HEK293 (cell line): ENCODE measurements at regions not wholly inside any gene's neighbourhood (a gene's known extent, or its start where the extent isn't known, plus 50 kb on each side); places are given as distances from the start of the nearest gene placed in this dataset.

ENCODE experiments used
- CTCF ChIA-PET: fragments of 350-600 bp; formaldehyde crosslinking; extraction: SDS; loops from one replicate; lab custom pipeline; 2021; ENCODE audit warnings: antibody characterized with exemption; lab: Yijun Ruan, JAX
- POLR2A ChIA-PET: fragments of 300-600 bp; formaldehyde crosslinking; extraction: SDS; loops from one replicate; lab custom pipeline; 2020; ENCODE audit warnings: antibody characterized with exemption, inconsistent platforms; lab: Yijun Ruan, JAX
- H3K27ac ChIP-seq: fragments of 200-500 bp; sonication (Bioruptor generic); 2 replicates; pipeline ENCODE4 v1.5.1; 2014; ENCODE audit warnings: low read depth, low read length, control low read depth, inconsistent platforms; ENCODE audit errors: extremely low read depth
- H3K36me3 ChIP-seq, 2 experiments: fragments of 200-500 bp in 1 of 2; sonication (Bioruptor generic) in 1 of 2; 1 replicate in 1 of 2; 2 replicates in 1 of 2; pipeline ENCODE4 v1.5.1; 2014 to 2017; ENCODE audit warnings: inconsistent platforms in 2 of 2, low read length in 2 of 2; ENCODE audit not compliant: control insufficient read depth in 2 of 2, insufficient read depth in 1 of 2
- H3K4me1 ChIP-seq: fragments of 200-500 bp; sonication (Bioruptor generic); 2 replicates; pipeline ENCODE4 v1.5.1; 2014; ENCODE audit warnings: mild to moderate bottlenecking, low read length, inconsistent platforms; ENCODE audit not compliant: control insufficient read depth, insufficient read depth
- H3K4me3 ChIP-seq: 2 replicates; pipeline ENCODE4 v1.5.1; 2011; ENCODE audit warnings: low read depth, mild to moderate bottlenecking, control low read depth, low read length, moderate library complexity
- H3K9me3 ChIP-seq: fragments of 200-500 bp; sonication (Bioruptor generic); 2 replicates; pipeline ENCODE4 v1.5.1; 2014; ENCODE audit warnings: low read depth, low read length, inconsistent platforms; ENCODE audit not compliant: control insufficient read depth, insufficient read depth
- EGR2 ChIP-seq: fragments of 450-650 bp; formaldehyde crosslinking; IDR thresholded peaks from 2 replicates; pipeline ENCODE4 v1.5.1; 2016; ENCODE audit warnings: low read depth, missing biosample characterization, missing genetic modification characterization
- GLI4 ChIP-seq: fragments of 450-650 bp; formaldehyde crosslinking; IDR thresholded peaks from 2 replicates; pipeline ENCODE4 v1.5.1; 2016; ENCODE audit warnings: missing biosample characterization, missing genetic modification characterization
- KLF16 ChIP-seq: fragments of 450-650 bp; formaldehyde crosslinking; IDR thresholded peaks from 2 replicates; pipeline ENCODE4 v1.5.1; 2017; ENCODE audit warnings: missing biosample characterization, missing genetic modification characterization
- SETDB1 ChIP-seq: IDR thresholded peaks from one replicate; pipeline ENCODE4 v1.6.1; 2017; ENCODE audit warnings: mild to moderate bottlenecking, low read length, moderate library complexity, mixed read lengths; ENCODE audit not compliant: insufficient read length
- TRIM28 ChIP-seq: IDR thresholded peaks from 2 replicates; pipeline ENCODE4 v1.6.1; 2011; ENCODE audit warnings: low read length, control low read depth, borderline replicate concordance
- ZBTB20 ChIP-seq: fragments of 450-650 bp; formaldehyde crosslinking; IDR thresholded peaks from 2 replicates; pipeline ENCODE4 v1.5.1; 2016; ENCODE audit warnings: missing biosample characterization, missing genetic modification characterization
- ZEB2 ChIP-seq: fragments of 450-650 bp; formaldehyde crosslinking; IDR thresholded peaks from 2 replicates; pipeline ENCODE4 v1.5.1; 2016; ENCODE audit warnings: missing biosample characterization, missing genetic modification characterization
- ZFP41 ChIP-seq: fragments of 450-650 bp; formaldehyde crosslinking; IDR thresholded peaks from 2 replicates; pipeline ENCODE4 v1.5.1; 2016; ENCODE audit warnings: missing biosample characterization, missing genetic modification characterization, borderline replicate concordance
- ZFP69B ChIP-seq: fragments of 450-650 bp; formaldehyde crosslinking; IDR thresholded peaks from 2 replicates; pipeline ENCODE4 v1.5.1; 2016; ENCODE audit warnings: missing biosample characterization, missing genetic modification characterization
- ZNF140 ChIP-seq: fragments of 450-650 bp; formaldehyde crosslinking; IDR thresholded peaks from 2 replicates; pipeline ENCODE4 v1.5.1; 2016; ENCODE audit warnings: missing biosample characterization, missing genetic modification characterization
- ZNF324 ChIP-seq: fragments of 450-650 bp; formaldehyde crosslinking; IDR thresholded peaks from 2 replicates; pipeline ENCODE4 v1.5.1; 2016; ENCODE audit warnings: missing biosample characterization, missing genetic modification characterization
- ZNF394 ChIP-seq: fragments of 450-650 bp; formaldehyde crosslinking; IDR thresholded peaks from 2 replicates; pipeline ENCODE4 v1.5.1; 2016; ENCODE audit warnings: missing biosample characterization, missing genetic modification characterization, mild to moderate bottlenecking, moderate library complexity, borderline replicate concordance
- ZNF585B ChIP-seq: fragments of 450-650 bp; formaldehyde crosslinking; IDR thresholded peaks from 2 replicates; pipeline ENCODE4 v1.5.1; 2016; ENCODE audit warnings: missing biosample characterization, missing genetic modification characterization
- ZNF830 ChIP-seq: fragments of 450-650 bp; IDR thresholded peaks from 2 replicates; pipeline ENCODE4 v1.5.0; 2018; ENCODE audit warnings: missing biosample characterization, missing genetic modification characterization, low read depth, mild to moderate bottlenecking, moderate library complexity
- TF ChIP-seq, protein P1 (sequence below): fragments of 450-650 bp; formaldehyde crosslinking; IDR thresholded peaks from 2 replicates; pipeline ENCODE4 v1.5.1; 2016; ENCODE audit warnings: missing biosample characterization, missing genetic modification characterization
- TF ChIP-seq, protein P2 (sequence below): fragments of 450-650 bp; formaldehyde crosslinking; IDR thresholded peaks from 2 replicates; pipeline ENCODE4 v1.5.1; 2017; ENCODE audit warnings: missing biosample characterization, missing genetic modification characterization

DNA sequence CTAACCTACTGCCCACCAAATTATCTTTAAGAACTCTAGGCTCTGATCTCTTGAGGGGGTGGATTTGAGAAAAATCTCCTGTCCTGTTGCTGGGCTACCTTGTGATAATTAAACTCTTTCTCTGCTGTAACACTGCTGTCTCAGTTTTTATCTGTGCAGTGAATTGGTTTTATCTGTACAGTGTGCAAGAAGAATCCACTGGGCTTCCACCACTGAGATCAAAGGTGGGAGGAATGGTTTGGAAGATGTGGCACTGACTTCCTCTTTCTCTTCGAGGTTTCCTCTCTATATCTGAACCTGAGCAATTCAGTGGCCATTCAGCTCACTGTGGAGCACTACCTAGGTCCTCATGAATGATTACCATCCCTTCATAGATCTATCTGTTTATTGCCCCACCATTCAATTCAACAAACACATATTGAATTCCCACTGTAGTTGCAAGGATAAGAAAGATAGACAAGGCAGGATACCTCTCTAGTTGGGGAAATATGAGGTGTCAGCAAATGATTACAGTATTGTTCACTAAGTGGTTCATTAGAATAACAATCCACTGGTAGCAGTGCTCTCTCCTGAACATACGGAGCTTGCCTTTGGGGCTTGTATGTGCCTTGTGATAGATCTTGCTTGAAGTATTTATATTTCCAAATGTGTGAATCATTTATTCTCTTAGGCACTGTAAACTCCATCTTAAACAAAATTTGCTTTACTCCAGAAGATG, 172.1 kb upstream of the ARG1 start:
- TF ChIP-seq, protein P1, sequence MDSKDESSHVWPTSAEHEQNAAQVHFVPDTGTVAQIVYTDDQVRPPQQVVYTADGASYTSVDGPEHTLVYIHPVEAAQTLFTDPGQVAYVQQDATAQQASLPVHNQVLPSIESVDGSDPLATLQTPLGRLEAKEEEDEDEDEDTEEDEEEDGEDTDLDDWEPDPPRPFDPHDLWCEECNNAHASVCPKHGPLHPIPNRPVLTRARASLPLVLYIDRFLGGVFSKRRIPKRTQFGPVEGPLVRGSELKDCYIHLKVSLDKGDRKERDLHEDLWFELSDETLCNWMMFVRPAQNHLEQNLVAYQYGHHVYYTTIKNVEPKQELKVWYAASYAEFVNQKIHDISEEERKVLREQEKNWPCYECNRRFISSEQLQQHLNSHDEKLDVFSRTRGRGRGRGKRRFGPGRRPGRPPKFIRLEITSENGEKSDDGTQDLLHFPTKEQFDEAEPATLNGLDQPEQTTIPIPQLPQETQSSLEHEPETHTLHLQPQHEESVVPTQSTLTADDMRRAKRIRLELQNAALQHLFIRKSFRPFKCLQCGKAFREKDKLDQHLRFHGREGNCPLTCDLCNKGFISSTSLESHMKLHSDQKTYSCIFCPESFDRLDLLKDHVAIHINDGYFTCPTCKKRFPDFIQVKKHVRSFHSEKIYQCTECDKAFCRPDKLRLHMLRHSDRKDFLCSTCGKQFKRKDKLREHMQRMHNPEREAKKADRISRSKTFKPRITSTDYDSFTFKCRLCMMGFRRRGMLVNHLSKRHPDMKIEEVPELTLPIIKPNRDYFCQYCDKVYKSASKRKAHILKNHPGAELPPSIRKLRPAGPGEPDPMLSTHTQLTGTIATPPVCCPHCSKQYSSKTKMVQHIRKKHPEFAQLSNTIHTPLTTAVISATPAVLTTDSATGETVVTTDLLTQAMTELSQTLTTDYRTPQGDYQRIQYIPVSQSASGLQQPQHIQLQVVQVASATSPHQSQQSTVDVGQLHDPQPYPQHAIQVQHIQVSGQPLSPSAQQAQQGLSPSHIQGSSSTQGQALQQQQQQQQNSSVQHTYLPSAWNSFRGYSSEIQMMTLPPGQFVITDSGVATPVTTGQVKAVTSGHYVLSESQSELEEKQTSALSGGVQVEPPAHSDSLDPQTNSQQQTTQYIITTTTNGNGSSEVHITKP (tag by site-specific recombination) = peak; percentile 6; the same call in 1 of the 2 replicates
- TF ChIP-seq TRIM28 (peak; percentile 99), SETDB1 (peak; percentile 100), ZFP69B (tag by site-specific recombination) (no peak)
- ChIA-PET POLR2A (interaction anchor here (0.6 kb wide), 1 partner anchor 437 kb away, joined by 3 read pairs; no protein-coding TSS in a partner anchor), CTCF (interaction anchor here (0.6 to 2.0 kb wide), 3 partner anchors 29 to 202 kb away, joined by 3 to 5 read pairs (median 3); no protein-coding TSS in a partner anchor)

DNA sequence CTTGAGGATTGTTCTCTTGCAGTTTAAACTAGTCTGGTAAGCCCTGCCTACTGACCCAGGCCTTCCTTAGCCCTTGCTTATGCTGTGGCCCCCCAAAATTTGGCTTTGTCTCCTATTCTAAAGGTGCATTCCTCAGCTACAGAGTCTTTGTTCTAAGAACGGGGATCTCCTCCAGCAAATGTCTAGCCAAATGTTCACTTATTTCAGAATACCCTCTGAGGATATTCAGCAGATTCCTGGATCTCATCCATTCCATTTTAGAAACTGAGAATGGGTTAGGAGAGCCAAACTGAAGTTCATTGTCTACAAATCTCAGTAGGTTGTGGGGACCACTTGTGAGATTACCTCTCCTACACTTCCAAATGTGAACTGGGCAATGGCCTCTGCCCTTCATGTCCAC, 164.2 kb upstream of the ARG1 start:
- ChIA-PET POLR2A (no interaction called here), CTCF (interaction anchor here (0.6 kb wide), 1 partner anchor 9 kb away, joined by 3 read pairs; no protein-coding TSS in a partner anchor)

More for the DNA sequence above, 172.1 kb upstream of the ARG1 start:
- H3K4me3 ChIP-seq = no peak overlapping the region
- no peak overlapping the region for H3K27ac ChIP-seq
- H3K4me1 ChIP-seq = peaks cover 3% of the 10 kb centered on the region; the same call in 1 of the 2 replicates
- no peaks in the 10 kb centered on the region for H3K36me3 ChIP-seq
- H3K9me3 ChIP-seq = no peaks in the 10 kb centered on the region

DNA sequence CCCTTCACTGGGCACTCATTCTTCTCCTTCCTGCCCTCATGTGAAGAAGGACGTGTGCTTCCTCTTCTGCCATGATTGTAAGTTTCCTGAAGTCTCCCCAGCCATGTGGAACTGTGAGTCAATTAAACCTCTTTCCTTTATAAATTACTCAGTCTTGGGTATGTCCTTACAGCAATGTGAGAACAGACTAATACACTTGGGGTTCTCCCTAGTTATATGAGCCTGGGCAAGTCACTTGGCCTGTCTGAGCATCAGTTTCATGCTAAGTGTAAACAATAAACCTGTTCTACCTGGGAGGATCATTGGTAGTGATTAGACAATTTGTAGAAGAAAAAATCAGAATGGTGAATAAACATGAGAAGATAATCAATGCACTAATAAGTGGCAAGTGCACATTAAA, 162.2 kb upstream of the ARG1 start:
- Histone ChIP-seq H3K4me3 (no peak overlapping the region), H3K4me1 (no peaks in the 10 kb centered on the region), H3K27ac (no peak overlapping the region), H3K9me3 (no peaks in the 10 kb centered on the region), H3K36me3 (no peaks in the 10 kb centered on the region)
- POLR2A ChIA-PET = no interaction called here
- CTCF ChIA-PET = no interaction called here
- TF ChIP-seq KLF16 (tag by site-specific recombination) (no peak), SETDB1 (peak; percentile 15)

More for the DNA sequence above, 164.2 kb upstream of the ARG1 start:
- H3K36me3 ChIP-seq = no peaks in the 10 kb centered on the region
- H3K4me3 ChIP-seq = no peak overlapping the region
- no peaks in the 10 kb centered on the region for H3K4me1 ChIP-seq
- H3K9me3 ChIP-seq = no peaks in the 10 kb centered on the region
- TF ChIP-seq, protein P2, sequence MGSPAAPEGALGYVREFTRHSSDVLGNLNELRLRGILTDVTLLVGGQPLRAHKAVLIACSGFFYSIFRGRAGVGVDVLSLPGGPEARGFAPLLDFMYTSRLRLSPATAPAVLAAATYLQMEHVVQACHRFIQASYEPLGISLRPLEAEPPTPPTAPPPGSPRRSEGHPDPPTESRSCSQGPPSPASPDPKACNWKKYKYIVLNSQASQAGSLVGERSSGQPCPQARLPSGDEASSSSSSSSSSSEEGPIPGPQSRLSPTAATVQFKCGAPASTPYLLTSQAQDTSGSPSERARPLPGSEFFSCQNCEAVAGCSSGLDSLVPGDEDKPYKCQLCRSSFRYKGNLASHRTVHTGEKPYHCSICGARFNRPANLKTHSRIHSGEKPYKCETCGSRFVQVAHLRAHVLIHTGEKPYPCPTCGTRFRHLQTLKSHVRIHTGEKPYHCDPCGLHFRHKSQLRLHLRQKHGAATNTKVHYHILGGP (tag by site-specific recombination) = no peak
- TF ChIP-seq ZNF830 (tag by site-specific recombination) (no peak), ZNF585B (tag by site-specific recombination) (no peak), ZEB2 (tag by site-specific recombination) (no peak), GLI4 (tag by site-specific recombination) (no peak), ZNF394 (no peak), ZNF140 (no peak), EGR2 (tag by site-specific recombination) (no peak), ZBTB20 (no peak), ZFP41 (tag by site-specific recombination) (no peak), ZNF324 (no peak)
- no peak overlapping the region for H3K27ac ChIP-seq
